ENCODE measurements at regions not wholly inside any gene's neighbourhood (a gene's known extent, or its start where the extent isn't known, plus 50 kb on each side); places are given as distances from the start of the nearest gene placed in this dataset.

DNA sequence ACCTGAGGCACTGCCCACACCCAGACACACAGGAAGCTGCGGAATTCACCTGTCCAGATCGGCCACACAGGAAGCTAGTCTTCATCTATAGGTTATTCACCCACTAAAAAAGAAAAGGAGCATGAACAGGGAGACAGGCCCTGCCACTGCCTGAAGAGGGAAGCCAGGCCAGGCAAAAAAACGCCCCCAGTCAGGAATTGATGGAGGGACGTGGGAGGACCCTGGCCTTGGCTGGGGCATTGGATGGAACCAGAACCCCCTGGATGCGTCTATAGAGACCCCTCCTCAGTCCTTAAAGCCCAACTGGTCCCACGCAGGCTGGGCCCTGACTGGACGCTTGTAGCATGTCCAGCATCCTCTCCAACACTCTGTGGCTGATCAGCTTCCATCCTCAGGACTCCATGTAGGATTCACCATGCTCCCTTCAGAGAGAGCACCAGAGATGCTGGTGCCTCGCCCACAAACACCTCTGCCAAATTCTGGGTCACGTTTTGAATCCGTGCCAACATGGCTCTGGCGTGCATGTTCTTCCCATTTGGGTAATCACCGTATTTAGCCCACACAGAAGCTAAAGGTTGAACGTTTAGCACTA, 259.3 kb upstream of the TCERG1L start:
- TF ChIP-seq CTCF (IDR thresholded peaks at IDR 0.05; ENCODE audit: poor library complexity, severe bottlenecking) (no peak), EP300 (conservative IDR thresholded peaks at IDR 0.05; ENCODE audit: poor library complexity, severe bottlenecking) (no peak), RAD21 (conservative IDR thresholded peaks at IDR 0.05) (no peak), EZH2 (IDR thresholded peaks at IDR 0.05; ENCODE audit: borderline replicate concordance, insufficient read depth, low read length, poor library complexity, severe bottlenecking) (no peak), POLR2AphosphoS5 (IDR thresholded peaks at IDR 0.05) (no peak), TAF1 (IDR thresholded peaks at IDR 0.05; ENCODE audit: low read depth) (no peak)
